CD14-positive monocyte (primary cell): ENCODE measurements at regions not wholly inside any gene's neighbourhood (a gene's known extent, or its start where the extent isn't known, plus 50 kb on each side); places are given as distances from the start of the nearest gene placed in this dataset.
"Not testable (repeated sequence)": the region's sequence is repeated elsewhere in the genome, so short reads cannot be mapped to it uniquely, and the experiment has no call there.

ENCODE experiments used
- DNase-seq, 3 donors: peaks; one replicate each; pipeline ENCODE4 v3.0.0-alpha.2; 2011 to 2022
- H2AFZ ChIP-seq: 2 replicates; pipeline ENCODE4 v1.6.0; 2012; ENCODE audit warnings: mild to moderate bottlenecking, low read depth, low read length, inconsistent platforms; ENCODE audit not compliant: insufficient read depth, poor library complexity, severe bottlenecking
- H3K27ac ChIP-seq, 2 donors: 1 replicate in 1 of 2; 2 replicates in 1 of 2; pipeline ENCODE4 v1.5.1; 2012 to 2013; ENCODE audit warnings: low read length in 2 of 2, control low read depth in 1 of 2, inconsistent platforms in 1 of 2, low read depth in 1 of 2, mild to moderate bottlenecking in 1 of 2
- H3K27me3 ChIP-seq, 2 donors: one replicate each; pipeline versions ENCODE4 v1.6.0 to v1.6.1; 2011 to 2013; ENCODE audit warnings: low read length in 2 of 2; ENCODE audit not compliant: control insufficient read depth in 2 of 2, insufficient read depth in 2 of 2
- H3K36me3 ChIP-seq, 2 donors: replicated peaks in 1 of 2; 1 replicate in 1 of 2; 2 replicates in 1 of 2; pipeline versions ENCODE4 v1.5.1 to v1.6.1; 2012 to 2013; ENCODE audit warnings: low read length in 2 of 2, control low read depth in 1 of 2, inconsistent platforms in 1 of 2, mild to moderate bottlenecking in 1 of 2; ENCODE audit not compliant: insufficient read depth in 2 of 2, control insufficient read depth in 1 of 2
- H3K4me1 ChIP-seq, 2 donors: 1 replicate in 1 of 2; 2 replicates in 1 of 2; pipeline versions ENCODE4 v1.5.1 to v1.6.1; 2012 to 2013; ENCODE audit warnings: low read length in 2 of 2, control low read depth in 1 of 2, inconsistent platforms in 1 of 2, mild to moderate bottlenecking in 1 of 2, moderate library complexity in 1 of 2; ENCODE audit not compliant: insufficient read depth in 2 of 2, control insufficient read depth in 1 of 2
- H3K4me2 ChIP-seq: replicated peaks from 2 replicates; pipeline ENCODE3; 2012; ENCODE audit warnings: low read length, moderate library complexity, mild to moderate bottlenecking; ENCODE audit not compliant: poor library complexity, severe bottlenecking; ENCODE audit errors: extremely low read depth
- H3K4me3 ChIP-seq, 3 experiments: fragments of 200-600 bp in 1 of 3; sonication (generic) in 1 of 3; replicated peaks in 1 of 3; 1 replicate in 2 of 3; 2 replicates in 1 of 3; pipeline ENCODE4 v1.5.1; 2011 to 2013; ENCODE audit warnings: low read length in 3 of 3, mild to moderate bottlenecking in 3 of 3, control low read depth in 2 of 3, low read depth in 2 of 3, inconsistent platforms in 1 of 3, moderate library complexity in 1 of 3
- H3K79me2 ChIP-seq: 2 replicates; pipeline ENCODE4 v1.6.0; 2012; ENCODE audit warnings: mild to moderate bottlenecking, control low read depth, inconsistent platforms, low read length, moderate library complexity; ENCODE audit not compliant: insufficient read depth
- H3K9ac ChIP-seq: 2 replicates; pipeline ENCODE4 v1.6.0; 2017; ENCODE audit warnings: low read length, mild to moderate bottlenecking; ENCODE audit not compliant: insufficient read depth, poor library complexity, severe bottlenecking
- H3K9me3 ChIP-seq, 2 donors: replicated peaks in 1 of 2; 1 replicate in 1 of 2; 2 replicates in 1 of 2; pipeline versions ENCODE4 v1.5.1 to v1.6.1; 2012 to 2013; ENCODE audit warnings: low read length in 2 of 2, control low read depth in 1 of 2; ENCODE audit not compliant: control insufficient read depth in 1 of 2, insufficient read depth in 1 of 2
- H4K20me1 ChIP-seq: 2 replicates; pipeline ENCODE4 v1.6.0; 2012; ENCODE audit warnings: mild to moderate bottlenecking, low read length, control low read depth, moderate library complexity; ENCODE audit not compliant: insufficient read depth
- H3K27ac Mint-ChIP-seq, 7 donors: one replicate each; pipeline ENCODE4 v1.8.0; 2020; ENCODE audit warnings: mild to moderate bottlenecking in 7 of 7, mixed read lengths in 7 of 7, moderate library complexity in 6 of 7, inconsistent platforms in 2 of 7
- H3K27me3 Mint-ChIP-seq, 3 donors: one replicate each; pipeline ENCODE4 v1.8.0; 2021 to 2022; ENCODE audit warnings: low read depth in 3 of 3, mild to moderate bottlenecking in 3 of 3, mixed read lengths in 3 of 3, moderate library complexity in 3 of 3, inconsistent platforms in 1 of 3
- H3K36me3 Mint-ChIP-seq, 2 donors: one replicate each; pipeline ENCODE4 v1.8.0; 2020; ENCODE audit warnings: mixed read lengths in 2 of 2, inconsistent platforms in 1 of 2, mild to moderate bottlenecking in 1 of 2
- H3K4me1 Mint-ChIP-seq: one replicate; pipeline ENCODE4 v1.8.0; 2020; ENCODE audit warnings: mild to moderate bottlenecking, mixed read lengths
- H3K4me3 Mint-ChIP-seq, 2 donors: one replicate each; pipeline ENCODE4 v1.8.0; 2020; ENCODE audit warnings: mild to moderate bottlenecking in 2 of 2, mixed read lengths in 2 of 2, moderate library complexity in 1 of 2
- H3K9me3 Mint-ChIP-seq, 7 donors: one replicate each; pipeline ENCODE4 v1.8.0; 2020 to 2022; ENCODE audit warnings: mixed read lengths in 7 of 7, mild to moderate bottlenecking in 6 of 7, moderate library complexity in 6 of 7, inconsistent platforms in 2 of 7
- WGBS: methylation state at CpG from one replicate; pipeline ENCODE4 v1.1.5; 2013; ENCODE audit warnings: missing lambda C conversion rate; ENCODE audit not compliant: insufficient coverage; 5-methylcytosine and 5-hydroxymethylcytosine counted together
- intact Hi-C, 2 donors: fragments of 100-400 bp; cut with micrococcal nuclease; formaldehyde crosslinking; loops; one replicate each; pipeline versions ENCODE4 v1.15.0 to v1.15.1; 2023
- TF ChIP-seq, protein P1 (sequence below): fragments of 200-600 bp; IDR thresholded peaks from one replicate; pipeline ENCODE4 v1.8.0; 2022; ENCODE audit warnings: antibody characterized with exemption, mild to moderate bottlenecking

DNA sequence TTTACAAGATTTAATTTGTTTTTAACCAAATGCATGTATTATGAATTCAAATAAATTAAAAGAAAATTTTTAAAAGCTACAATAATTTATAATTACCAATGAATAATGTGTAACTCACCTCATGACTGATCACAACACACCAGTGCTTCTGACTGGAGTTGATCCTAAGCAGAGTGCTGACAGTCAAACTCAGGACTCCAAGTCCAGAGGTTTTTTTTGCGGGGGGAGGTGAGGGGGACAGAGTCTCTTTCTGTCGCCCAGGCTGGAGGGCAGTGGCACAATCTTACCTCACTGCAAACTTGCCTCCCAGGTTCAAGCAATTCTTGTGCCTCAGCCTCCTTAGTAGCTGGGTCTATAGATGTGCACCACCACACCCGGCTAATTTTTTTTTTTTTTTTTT lies 71.0 kb upstream of the MELK start:
- no peak overlapping the region for H3K27ac Mint-ChIP-seq
- no peaks in the 10 kb centered on the region for H3K9me3 Mint-ChIP-seq
- H3K27me3 Mint-ChIP-seq = peaks cover 0 to 3% (median 0%) of the 10 kb centered on the region in 3 donors
- H3K79me2 ChIP-seq = no peaks in the 10 kb centered on the region
- no peaks in the 10 kb centered on the region for H4K20me1 ChIP-seq
- DNase-seq = no peak
- 100% methylated on average over 1 of the region's 3 CpGs for WGBS
- TF ChIP-seq, protein P1, sequence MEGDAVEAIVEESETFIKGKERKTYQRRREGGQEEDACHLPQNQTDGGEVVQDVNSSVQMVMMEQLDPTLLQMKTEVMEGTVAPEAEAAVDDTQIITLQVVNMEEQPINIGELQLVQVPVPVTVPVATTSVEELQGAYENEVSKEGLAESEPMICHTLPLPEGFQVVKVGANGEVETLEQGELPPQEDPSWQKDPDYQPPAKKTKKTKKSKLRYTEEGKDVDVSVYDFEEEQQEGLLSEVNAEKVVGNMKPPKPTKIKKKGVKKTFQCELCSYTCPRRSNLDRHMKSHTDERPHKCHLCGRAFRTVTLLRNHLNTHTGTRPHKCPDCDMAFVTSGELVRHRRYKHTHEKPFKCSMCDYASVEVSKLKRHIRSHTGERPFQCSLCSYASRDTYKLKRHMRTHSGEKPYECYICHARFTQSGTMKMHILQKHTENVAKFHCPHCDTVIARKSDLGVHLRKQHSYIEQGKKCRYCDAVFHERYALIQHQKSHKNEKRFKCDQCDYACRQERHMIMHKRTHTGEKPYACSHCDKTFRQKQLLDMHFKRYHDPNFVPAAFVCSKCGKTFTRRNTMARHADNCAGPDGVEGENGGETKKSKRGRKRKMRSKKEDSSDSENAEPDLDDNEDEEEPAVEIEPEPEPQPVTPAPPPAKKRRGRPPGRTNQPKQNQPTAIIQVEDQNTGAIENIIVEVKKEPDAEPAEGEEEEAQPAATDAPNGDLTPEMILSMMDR = no peak
- no peak overlapping the region for H3K27ac ChIP-seq
- no peak overlapping the region for H3K4me3 Mint-ChIP-seq
- no peaks in the 10 kb centered on the region for H3K36me3 ChIP-seq
- H3K4me1 Mint-ChIP-seq = peaks cover 5% of the 10 kb centered on the region
- no peak overlapping the region for H3K4me3 ChIP-seq
- H3K27me3 ChIP-seq = no peaks in the 10 kb centered on the region
- no peaks in the 10 kb centered on the region for H3K4me1 ChIP-seq
- no peaks in the 10 kb centered on the region for H3K36me3 Mint-ChIP-seq
- H3K9me3 ChIP-seq = no peaks in the 10 kb centered on the region
- intact Hi-C loops = no loop called here
- H3K9ac ChIP-seq = no peak overlapping the region
- peak overlapping the region; percentile 50 for H2AFZ ChIP-seq
- H3K4me2 ChIP-seq = no peak overlapping the region

DNA sequence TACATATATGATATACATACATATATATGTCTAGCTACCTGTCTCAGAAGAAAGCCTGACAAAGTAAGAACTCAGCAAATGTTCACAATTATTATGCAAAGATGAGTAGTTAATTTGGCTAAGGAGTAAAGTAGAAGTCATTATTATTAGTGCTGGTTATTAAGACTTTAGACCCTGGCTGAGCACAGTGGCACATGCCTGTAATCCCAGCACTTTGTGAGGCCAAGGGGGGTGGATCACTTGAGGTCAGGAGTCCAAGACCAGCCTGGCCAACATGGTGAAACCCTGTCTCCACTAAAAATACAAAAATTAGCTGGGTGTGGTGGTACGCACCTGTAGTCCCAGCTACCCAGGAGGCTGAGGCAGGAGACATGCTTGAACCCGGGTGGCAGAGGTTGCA lies 71.8 kb upstream of the MELK start:
- H3K4me3 Mint-ChIP-seq = peak overlapping the region; percentile 51 to 53
- H3K27ac ChIP-seq, H3K79me2 ChIP-seq, intact Hi-C loops, H3K9ac ChIP-seq, H3K4me1 Mint-ChIP-seq, H3K4me1 ChIP-seq, H3K4me2 ChIP-seq, H3K9me3 ChIP-seq, H3K4me3 ChIP-seq, H3K36me3 ChIP-seq, H3K27me3 Mint-ChIP-seq, H3K27ac Mint-ChIP-seq, DNase-seq, H3K27me3 ChIP-seq, H3K9me3 Mint-ChIP-seq, H3K36me3 Mint-ChIP-seq, H4K20me1 ChIP-seq: not testable (repeated sequence)
- H2AFZ ChIP-seq = peak overlapping the region; percentile 50
- WGBS = no CpG with 5 or more reads among the region's 2 CpGs
